ENCODE measurements at regions not wholly inside any gene's neighbourhood (a gene's known extent, or its start where the extent isn't known, plus 50 kb on each side); places are given as distances from the start of the nearest gene placed in this dataset.

- no peak overlapping the region for H3K27ac Mint-ChIP-seq
- H3K4me3 Mint-ChIP-seq, result no peak overlapping the region
- Histone ChIP-seq H3K27me3 (no peaks in the 10 kb centered on the region), H3F3A (ENCODE audit: low read depth) (peaks cover 10% of the 10 kb centered on the region), H2AFZ (replicated peaks) (no peak overlapping the region), H3K4me2 (no peak overlapping the region), H3K9ac (no peak overlapping the region), H3K9me3 (ENCODE audit: low read depth) (no peaks in the 10 kb centered on the region), H3K4me3 (no peak overlapping the region), H3K27ac (no peak overlapping the region), H4K20me1 (ENCODE audit: low read depth) (no peaks in the 10 kb centered on the region), H3K36me3 (no peaks in the 10 kb centered on the region), H3K79me2 (ENCODE audit: low read depth) (no peaks in the 10 kb centered on the region), H3K4me1 (peaks cover 13% of the 10 kb centered on the region)
- no peaks in the 10 kb centered on the region for H3K9me3 Mint-ChIP-seq
- TF ChIP-seq EZH2 (IDR thresholded peaks at IDR 0.05), result no peak
- TF ChIP-seq CTCF (IDR thresholded peaks at IDR 0.05), result no peak
- TF ChIP-seq EZH2phosphoT487 (IDR thresholded peaks at IDR 0.05), result no peak
- no peaks in the 10 kb centered on the region for H3K36me3 Mint-ChIP-seq
- H3K4me1 Mint-ChIP-seq, result peaks cover 10% of the 10 kb centered on the region
- peaks cover 5% of the 10 kb centered on the region for H3K27me3 Mint-ChIP-seq (ENCODE audit: insufficient read depth, low read depth)
- DNase-seq (ENCODE audit: low spot score), result no peak
Measured at GRCh38 chr10:2893991-2894390, 173.4 kb upstream of the PFKP start.

DNA sequence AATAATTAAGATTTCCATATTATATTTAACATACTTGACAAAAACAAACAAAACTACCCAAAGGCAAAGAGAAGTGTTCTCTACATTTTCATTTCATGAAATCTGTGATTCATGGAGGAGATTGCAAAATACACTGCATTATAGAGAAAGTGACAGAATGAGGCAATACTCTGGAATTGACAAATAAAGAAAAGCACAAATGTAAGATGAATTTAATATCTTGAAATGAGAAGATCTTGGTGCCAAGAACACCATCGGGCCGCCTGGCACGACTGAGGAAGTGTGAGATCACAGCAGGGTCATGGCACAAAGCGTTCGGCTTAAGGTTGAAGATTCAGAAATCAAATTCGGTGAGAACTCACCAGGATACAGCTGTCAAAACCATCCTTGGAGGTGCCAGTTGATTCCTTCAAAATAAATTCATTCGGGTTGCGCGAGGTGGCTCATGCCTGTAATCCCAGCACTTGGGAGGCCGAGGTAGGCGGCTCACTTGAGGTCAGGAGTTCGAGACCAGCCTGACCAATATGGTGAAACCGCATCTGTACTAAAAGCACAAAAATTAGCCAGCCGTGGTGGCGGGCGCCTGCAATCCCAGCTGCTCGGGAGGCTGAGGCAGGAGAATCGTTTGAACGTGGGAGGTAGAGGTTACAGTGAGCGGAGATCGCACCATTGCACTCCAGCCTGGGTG lies 174.0 kb upstream of the PFKP start:
- no peak overlapping the region for H3K4me3 ChIP-seq
- H2AFZ ChIP-seq (replicated peaks), result no peak overlapping the region
- peaks cover 10% of the 10 kb centered on the region for H3K4me1 Mint-ChIP-seq
- H3K9me3 Mint-ChIP-seq, result no peaks in the 10 kb centered on the region
- H3K9me3 ChIP-seq (ENCODE audit: low read depth), result no peaks in the 10 kb centered on the region
- no peaks in the 10 kb centered on the region for H4K20me1 ChIP-seq (ENCODE audit: low read depth)
- H3F3A ChIP-seq (ENCODE audit: low read depth), result peaks cover 10% of the 10 kb centered on the region
- no peak overlapping the region for H3K27ac ChIP-seq
- H3K27ac Mint-ChIP-seq, result no peak overlapping the region
- H3K36me3 Mint-ChIP-seq, result no peaks in the 10 kb centered on the region
- H3K4me3 Mint-ChIP-seq, result no peak overlapping the region
- no peak overlapping the region for H3K4me2 ChIP-seq
- no peak for DNase-seq (ENCODE audit: low spot score)
- TF ChIP-seq EZH2 (IDR thresholded peaks at IDR 0.05) (no peak), CTCF (IDR thresholded peaks at IDR 0.05) (no peak), EZH2phosphoT487 (IDR thresholded peaks at IDR 0.05) (no peak)
- no peaks in the 10 kb centered on the region for H3K27me3 ChIP-seq
- no peaks in the 10 kb centered on the region for H3K79me2 ChIP-seq (ENCODE audit: low read depth)
- H3K27me3 Mint-ChIP-seq (ENCODE audit: insufficient read depth, low read depth), result peaks cover 9% of the 10 kb centered on the region
- H3K4me1 ChIP-seq, result peaks cover 13% of the 10 kb centered on the region
- no peak overlapping the region for H3K9ac ChIP-seq
- no peaks in the 10 kb centered on the region for H3K36me3 ChIP-seq

DNA sequence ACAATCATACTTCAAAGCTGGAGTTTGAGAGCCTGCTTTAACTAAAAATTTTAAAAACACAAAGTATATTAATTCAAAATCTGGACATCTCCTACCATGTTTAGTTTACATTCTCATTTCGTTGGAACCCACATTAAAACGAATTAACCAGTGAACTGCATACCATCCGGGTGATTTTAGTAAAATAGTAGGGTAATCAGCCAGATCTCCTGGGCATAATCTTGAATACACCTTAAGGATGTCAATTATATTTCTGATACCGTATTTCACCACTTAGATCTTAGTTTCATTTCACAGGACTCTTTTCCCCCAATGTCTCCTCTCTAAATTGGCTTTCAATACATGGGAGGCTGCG lies 175.6 kb upstream of the PFKP start:
- H3K27me3 Mint-ChIP-seq (ENCODE audit: insufficient read depth, low read depth), result peaks cover 10% of the 10 kb centered on the region
- no peak overlapping the region for H3K27ac ChIP-seq
- H3K36me3 Mint-ChIP-seq, result no peaks in the 10 kb centered on the region
- H3F3A ChIP-seq (ENCODE audit: low read depth), result peaks cover 10% of the 10 kb centered on the region
- peaks cover 10% of the 10 kb centered on the region for H3K4me1 Mint-ChIP-seq
- no peak overlapping the region for H3K4me3 Mint-ChIP-seq
- no peak overlapping the region for H2AFZ ChIP-seq (replicated peaks)
- H3K4me3 ChIP-seq, result no peak overlapping the region
- no peaks in the 10 kb centered on the region for H4K20me1 ChIP-seq (ENCODE audit: low read depth)
- H3K9me3 ChIP-seq (ENCODE audit: low read depth), result no peaks in the 10 kb centered on the region
- TF ChIP-seq CTCF (IDR thresholded peaks at IDR 0.05) (no peak), EZH2phosphoT487 (IDR thresholded peaks at IDR 0.05) (no peak), EZH2 (IDR thresholded peaks at IDR 0.05) (no peak)
- no peaks in the 10 kb centered on the region for H3K79me2 ChIP-seq (ENCODE audit: low read depth)
- no peak overlapping the region for H3K9ac ChIP-seq
- no peak overlapping the region for H3K27ac Mint-ChIP-seq
- H3K27me3 ChIP-seq, result no peaks in the 10 kb centered on the region
- no peaks in the 10 kb centered on the region for H3K9me3 Mint-ChIP-seq
- no peak for DNase-seq (ENCODE audit: low spot score)
- peaks cover 13% of the 10 kb centered on the region for H3K4me1 ChIP-seq
- no peak overlapping the region for H3K4me2 ChIP-seq
- no peaks in the 10 kb centered on the region for H3K36me3 ChIP-seq
